ENCODE measurements at regions not wholly inside any gene's neighbourhood (a gene's known extent, or its start where the extent isn't known, plus 50 kb on each side); places are given as distances from the start of the nearest gene placed in this dataset.

DNA sequence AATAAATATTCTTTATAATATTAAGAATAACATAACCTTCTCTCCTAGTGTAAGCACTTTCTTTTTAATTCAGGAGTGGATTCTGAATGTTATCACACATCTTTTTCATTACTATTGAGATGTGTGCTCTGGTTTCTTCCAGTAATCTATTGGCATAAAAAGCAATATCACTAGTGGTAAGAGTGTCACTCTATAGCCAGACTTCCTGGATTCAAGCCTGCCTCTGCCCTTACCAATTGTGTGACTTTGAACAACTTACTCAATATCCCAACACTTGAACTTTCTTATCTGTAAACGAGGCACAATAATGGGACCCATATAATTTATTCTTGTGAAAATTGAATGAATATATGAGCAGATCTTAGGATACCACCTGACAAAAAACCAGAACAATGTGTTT, 71.0 kb downstream of the SEM1 start:
- no peak for DNase-seq (ENCODE audit: low spot score)

DNA sequence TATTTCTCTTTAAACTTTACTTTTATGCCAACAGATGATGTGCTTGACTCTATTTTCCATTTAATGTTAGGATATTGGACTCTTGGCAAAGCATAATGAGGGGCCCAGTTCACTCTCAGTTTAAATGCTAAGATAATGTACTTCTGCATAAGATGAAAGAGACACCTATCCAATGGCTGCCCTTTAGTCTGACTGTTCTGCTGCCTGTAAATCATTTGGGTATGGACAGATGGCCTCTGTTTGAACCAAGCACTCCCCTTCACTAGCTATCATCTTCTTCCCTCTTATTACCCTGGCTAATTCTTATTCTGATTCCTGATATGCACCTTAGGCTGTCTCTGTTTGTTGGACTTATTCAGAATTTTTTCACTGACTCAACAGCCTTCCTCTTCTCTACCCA, 72.1 kb downstream of the SEM1 start:
- no peak for DNase-seq (ENCODE audit: low spot score)

DNA sequence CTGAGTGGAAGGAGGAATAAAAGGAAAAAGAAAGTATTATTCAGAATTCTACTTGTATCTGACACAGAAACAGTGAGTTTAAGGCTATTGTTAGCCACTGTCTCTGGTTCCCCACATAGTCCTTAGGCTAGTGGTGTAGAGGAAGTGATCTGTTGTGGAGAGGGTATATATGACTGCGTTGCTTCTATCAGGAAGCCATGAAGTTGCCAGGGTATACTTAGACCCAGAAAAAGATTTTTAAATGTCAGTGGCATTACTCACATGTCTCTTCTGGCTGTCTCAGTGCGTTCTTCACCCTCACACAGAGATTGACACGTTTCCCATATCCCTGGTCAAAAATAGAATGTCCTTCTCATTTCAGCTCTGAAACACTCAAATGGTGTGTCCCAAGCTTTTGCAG, 72.7 kb downstream of the SEM1 start:
- DNase-seq (ENCODE audit: low spot score), result no peak

DNA sequence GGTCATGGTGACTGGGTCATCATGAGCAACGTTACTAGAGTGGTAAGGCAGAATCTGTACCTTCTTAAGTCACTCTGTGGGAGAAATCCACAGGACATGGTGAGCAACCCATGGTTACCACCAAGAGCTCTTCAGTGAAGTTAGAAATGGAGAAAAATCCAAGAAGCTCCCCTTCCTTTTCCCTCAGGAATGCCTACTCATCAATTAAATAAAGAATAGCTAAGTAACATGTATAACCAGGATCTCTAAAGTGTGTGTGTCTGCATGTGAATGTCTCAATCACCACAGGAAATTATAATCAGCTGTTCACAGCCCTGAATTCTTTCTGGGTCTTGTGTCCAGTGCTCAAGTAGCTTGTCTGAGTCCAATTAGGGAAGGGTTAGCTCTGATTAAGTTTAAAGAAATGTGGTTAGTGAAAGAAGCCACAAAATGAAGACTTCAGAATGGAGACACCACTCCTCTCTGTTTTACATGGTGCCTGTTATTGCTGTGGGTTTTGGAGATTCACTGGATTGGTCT, 73.2 kb downstream of the SEM1 start:
- DNase-seq (ENCODE audit: low spot score), result no peak

DNA sequence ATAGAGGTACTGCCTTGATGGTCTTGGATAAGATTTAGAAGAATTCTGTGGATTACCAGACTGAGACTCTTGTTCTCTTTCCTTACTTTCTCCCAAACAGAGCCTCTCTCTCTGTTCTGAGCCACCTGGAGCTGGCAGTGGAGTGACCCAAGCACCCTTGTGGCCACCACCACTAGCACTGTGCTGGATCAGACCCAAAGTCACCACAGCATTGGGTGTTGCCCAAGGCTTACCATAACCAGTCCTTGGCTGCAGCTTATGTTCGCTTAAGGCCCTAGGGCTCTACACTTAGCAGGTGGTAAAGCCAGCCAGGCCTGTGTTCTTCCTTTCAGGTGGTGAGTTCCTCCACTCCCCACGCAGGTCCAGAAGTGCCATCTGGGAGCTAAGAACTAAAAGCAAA, 79.8 kb downstream of the SEM1 start:
- no peak for DNase-seq (ENCODE audit: low spot score)

DNA sequence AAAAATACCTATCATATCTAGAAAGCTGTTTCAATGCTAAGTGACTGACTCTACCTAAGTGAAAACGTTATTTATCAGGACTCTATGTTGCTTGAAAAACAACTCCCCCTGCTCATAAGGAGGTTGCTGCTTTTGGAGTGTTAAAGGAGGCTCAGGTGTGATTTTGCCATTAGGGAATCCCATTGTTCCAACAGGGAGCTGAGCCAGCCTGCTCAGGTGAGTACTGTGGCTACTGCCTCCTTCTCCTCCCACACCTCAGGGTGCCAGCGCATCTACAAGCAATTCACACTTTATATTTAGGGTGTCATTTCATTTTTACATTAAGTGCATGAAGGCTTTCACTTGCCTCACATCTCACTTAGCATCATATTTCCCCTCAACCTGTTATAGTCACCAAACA, 84.7 kb downstream of the SEM1 start:
- DNase-seq (ENCODE audit: low spot score), result no peak

DNA sequence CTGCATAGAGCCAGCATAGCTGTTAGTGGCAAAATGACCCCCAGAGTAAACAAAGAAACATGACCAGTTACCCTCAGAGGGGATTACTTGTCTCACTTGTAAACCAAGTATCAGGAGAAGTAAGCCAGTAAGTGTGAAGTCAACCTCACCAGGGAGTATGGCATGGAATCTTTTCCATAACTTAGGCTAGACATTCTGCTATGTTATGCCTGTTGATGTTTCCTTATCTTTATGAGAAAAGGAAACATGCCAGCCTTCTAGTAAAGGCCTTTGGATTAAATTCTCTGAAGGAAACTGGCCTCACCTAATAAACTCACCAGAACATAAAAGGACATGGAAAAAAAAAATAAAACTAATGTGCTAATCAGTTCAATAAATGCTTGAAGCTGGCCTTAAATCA, 87.7 kb downstream of the SEM1 start:
- no peak for DNase-seq (ENCODE audit: low spot score)

DNA sequence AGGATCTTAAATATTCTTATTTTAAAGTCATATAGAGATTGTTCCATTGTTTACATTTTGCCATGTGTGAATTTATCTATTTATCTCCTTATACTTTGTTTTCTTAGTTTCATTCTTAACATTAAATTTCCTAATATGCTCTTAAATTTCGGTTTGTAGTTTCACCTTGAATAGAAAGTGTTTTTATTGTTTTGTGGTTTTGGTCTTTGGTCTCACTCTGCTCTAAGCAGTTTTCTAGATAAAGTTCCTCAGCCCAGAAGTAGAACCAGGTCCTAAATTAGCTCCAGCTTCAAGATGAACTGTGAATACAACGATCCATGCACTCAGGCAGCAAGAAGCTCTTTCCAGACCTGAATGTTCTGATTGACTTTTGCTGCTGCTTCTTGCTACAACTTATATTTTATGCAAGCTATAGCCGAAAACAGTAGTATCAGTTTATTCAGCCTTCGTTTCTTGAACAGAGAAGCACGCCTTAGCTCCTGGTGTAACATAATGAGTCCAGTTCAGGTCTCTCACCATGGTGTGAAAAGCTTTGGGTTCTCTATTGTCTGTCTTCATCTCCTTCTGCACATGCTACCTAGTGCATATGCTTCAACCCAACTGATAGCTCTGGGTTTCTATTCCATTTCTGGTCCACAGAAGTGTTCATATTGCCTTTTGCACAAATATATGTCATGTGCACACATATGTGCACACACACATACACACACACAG, 95.3 kb downstream of the SEM1 start:
- no peak for DNase-seq (ENCODE audit: low spot score)

DNA sequence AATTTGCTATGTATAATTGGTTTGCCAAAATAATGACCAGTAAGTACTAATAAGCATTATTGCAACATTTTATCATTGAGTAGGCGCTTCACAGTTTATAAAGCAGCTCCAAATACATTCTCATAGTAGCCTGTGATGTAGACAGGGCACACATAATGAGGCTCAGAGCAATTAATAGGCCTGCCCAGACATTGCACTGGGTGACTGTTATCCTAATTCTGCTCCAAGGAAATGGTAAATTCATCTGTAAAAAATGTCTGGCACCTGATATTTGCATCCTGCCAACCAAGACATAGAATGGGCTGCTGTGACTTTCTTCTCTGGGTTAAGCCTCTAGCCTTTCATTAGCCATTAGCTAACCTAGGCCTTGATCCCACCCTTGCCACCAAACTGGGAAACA, 97.6 kb downstream of the SEM1 start:
- no peak for DNase-seq (ENCODE audit: low spot score)

DNA sequence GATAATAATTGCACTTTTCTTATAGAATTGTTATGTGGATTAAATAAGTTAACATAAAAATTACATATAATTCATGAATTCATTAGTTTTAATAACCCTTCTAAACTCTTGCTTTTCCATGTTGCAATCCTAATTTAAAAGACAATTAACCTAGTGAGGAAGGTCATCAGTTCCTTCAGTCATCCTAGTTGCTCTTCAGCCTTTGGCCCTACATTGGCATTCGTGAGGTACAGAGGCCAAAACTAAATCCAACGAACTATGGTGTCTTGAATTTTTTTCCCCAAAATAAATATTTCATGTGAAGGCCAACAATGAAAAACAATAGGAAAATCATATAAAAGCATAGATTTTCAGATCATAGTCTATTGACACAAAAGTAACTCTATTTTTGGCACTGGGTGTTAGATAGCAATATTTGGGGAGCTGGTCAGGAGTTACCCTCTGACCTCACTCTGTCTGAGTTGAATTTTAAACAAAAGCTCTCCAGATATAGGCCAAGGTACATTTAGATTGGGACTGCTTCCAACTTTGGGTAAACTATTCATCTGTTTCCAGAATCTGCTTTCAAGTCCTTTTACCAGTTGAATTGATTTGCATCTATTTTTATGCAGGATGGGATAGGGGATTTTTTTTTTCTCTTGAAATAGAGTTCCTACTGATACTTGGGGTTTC, 104.5 kb downstream of the SEM1 start:
- no peak for DNase-seq (ENCODE audit: low spot score)

DNA sequence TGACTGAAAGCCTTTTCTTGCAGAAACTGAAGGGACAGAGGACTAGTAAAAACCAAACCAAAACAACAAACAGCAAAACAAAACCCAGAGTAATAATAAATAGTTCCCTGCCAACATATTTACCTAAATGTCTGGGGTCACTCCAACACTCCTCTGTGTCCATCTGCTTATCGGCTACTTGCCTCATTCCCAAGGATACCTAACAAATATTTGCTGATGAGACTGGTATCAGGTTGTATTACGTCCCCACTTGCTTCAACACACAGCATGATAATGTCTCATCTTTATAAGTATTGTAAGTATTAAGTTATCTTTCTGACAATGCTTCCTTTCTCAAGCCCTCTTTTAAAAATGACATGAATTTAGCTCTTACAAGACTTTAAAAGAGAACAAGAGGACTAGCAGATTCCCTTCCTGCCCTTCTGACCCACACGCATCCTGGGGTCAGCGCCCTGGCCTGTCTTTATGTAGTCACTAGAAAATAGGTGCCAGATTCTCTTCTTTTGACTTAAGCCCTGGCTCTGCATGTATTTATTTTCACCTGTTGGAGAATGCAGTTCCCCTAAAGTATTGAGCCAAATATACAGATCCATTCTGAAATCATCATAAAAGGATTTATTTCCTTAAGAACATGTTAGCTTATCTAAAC, 110.2 kb downstream of the SEM1 start:
- no peak for DNase-seq (ENCODE audit: low spot score)

DNA sequence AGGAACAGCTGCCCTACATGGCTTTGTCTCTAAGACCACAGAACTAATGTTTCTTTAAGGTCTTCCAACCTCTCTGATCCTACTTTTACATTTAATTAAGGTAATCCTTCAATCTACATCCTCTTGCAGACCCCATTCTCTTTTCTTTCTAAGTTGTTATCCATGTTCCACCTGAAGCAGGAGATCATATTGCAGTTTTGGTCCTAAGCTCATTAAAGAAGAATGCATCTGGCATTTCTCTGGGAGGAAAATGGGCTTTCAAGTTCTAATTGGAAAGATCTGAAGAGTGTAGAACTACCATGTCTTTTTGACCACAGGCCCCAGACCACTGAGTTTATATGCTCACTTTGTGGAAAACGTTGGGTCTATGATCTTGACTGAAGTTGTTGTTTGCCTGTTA, 111.2 kb downstream of the SEM1 start:
- DNase-seq (ENCODE audit: low spot score), result no peak

DNA sequence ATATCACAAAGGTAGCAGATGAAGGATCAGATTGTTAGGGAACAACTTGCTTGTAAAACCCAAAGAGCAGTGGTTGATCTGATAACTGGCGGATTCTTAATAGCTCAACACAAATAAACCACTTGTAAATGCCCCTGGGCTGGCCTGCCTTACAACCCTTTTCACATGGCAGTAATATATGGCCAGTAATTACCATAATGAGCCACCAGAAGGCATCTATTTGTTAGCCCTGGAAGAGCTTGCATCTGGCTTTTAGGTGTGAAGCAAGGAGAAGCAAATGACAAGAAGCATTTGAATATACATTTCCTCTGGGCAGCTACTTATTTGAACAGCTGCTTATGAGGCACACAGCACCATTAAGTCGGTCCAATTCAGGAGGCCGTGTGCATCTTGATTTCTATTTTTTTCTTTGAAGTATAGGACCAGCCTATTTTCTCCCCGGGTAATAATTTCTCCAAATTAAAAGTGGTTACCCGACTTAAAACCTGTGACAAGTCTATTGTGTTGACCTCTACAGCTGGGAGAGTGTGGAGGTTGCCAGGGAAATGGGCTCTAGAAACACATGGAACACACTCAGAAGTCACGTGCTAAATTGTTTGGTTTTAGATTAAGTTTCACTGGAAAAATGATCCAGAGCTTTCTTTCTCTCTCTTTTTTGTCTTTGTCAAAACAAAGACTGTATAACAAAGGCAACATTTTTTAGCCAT, 113.4 kb downstream of the SEM1 start:
- no peak for DNase-seq (ENCODE audit: low spot score)

DNA sequence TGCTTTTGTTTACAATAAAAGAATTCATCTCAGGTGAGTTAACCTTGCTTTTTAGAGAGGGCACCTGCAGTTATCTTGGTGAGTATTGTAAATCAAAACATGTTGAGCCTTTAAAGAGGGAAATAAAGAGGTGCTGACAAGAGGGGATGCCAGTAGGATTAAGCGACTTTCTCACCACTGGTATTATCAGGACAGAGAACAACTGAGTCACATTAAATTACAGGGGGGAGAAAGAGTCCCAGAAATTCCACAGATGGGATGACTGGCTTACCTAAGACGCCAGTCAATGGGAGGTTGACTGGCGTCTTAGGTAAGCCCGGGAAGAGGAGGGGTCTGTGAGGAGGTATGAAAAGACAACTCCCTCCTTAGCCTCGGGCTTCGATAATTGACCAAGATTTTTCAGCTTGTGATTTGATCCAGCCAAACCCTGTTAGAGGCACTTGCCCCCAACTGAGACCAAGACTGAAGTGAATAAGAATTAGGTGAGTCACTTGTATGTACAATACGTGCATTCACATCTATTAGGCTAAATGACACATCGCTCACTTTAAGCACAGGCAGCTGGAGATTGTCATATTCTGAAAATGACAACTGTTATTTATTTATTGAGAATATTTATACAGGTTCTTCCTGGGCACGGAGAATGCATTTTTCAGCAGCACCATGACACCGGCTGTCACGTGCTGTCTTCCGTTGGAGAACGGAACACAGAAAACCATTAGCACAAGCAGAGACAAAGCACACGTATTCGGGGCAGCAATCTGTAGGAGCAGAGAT, 117.6 kb downstream of the SEM1 start:
- DNase-seq (ENCODE audit: low spot score), result no peak

DNA sequence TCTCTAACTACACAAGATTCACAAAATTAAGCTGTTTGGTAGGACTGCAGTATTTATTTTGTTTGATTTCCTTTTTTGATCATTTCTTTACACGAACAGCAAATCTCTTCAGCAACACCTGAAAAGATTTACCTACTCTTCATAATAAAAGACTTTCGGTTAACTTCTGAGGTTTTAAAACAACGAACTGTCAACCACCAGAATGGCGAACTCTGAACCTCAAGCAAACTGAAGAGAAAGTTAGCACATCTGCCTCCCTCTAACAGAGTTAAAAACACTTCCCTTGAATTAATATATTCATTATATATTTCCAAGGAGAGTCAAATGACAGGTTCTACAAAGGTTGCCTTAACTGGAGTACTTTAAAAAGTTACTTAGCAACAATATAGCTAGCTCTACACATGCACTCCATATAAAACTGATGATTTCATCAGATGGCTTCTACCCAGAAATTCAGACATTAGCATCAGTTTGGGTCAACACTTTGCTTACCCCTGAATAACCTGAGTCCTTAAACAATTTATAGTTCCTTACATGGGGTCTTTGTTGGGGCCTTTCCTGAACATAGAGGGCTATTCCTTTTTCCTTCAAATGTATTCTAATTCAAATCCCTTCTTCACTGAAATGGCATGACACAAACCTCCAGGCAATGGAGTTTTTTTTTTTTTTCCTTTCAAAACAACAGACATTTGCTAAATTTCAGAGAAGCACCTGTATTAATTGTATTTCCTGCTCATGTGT, 118.3 kb downstream of the SEM1 start:
- no peak for DNase-seq (ENCODE audit: low spot score)

DNA sequence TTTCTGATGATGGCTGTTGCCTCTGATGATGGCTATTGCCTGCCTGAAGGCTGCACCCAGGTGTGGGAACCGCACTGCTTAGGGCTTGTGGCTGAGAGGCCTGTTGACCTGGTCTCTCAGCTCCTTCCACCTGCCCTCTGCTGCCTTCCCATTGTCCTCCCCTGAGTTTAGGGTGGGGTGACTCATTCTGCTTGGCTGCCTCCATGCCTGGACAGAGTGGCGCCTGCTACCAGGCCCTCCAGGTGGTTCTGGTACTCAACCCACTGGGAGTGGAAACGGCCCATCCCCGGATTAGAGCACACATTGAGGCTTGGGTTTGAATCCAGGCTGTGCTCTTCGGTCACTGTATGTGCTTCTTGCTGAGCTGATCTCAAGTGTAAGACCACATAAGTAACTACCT, 120.6 kb downstream of the SEM1 start:
- DNase-seq (ENCODE audit: low spot score), result no peak

DNA sequence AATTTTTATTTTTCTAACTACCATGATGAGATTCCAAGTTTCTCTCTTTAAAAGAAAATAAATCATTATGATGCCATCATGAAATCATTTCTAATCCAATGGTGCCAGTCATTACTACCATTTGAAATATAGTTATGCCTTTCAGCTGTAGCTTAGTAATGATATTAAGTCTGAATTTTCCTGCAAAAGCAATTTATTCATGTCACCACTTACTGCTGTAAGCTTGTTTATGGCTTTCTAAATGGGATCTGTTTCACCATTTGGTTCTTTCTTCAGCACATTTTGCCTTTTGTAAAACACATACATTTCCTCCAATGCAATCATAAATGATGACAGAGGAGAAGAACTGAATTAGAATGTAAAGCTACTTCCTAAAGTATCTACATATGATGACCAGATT, 130.5 kb downstream of the SEM1 start:
- no peak for DNase-seq (ENCODE audit: low spot score)

DNA sequence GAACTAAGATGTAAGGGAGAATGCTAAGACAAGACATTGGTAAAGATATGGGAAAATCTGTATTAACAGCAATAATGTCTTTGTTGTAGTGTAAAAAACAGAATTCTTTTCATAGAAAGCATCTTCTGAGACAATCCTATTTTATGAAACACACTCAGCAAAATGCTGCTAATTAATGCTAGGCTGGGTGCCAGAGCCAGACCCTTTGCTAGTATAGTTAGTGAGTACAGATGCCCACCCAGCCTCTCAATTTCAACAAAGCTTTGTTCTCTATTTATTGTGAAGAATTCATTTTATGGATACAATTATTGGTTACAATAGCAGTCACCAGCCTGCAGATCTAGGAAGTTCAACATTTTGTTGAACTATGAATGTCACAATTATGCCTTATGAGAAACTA, 131.0 kb downstream of the SEM1 start:
- no peak for DNase-seq (ENCODE audit: low spot score)

DNA sequence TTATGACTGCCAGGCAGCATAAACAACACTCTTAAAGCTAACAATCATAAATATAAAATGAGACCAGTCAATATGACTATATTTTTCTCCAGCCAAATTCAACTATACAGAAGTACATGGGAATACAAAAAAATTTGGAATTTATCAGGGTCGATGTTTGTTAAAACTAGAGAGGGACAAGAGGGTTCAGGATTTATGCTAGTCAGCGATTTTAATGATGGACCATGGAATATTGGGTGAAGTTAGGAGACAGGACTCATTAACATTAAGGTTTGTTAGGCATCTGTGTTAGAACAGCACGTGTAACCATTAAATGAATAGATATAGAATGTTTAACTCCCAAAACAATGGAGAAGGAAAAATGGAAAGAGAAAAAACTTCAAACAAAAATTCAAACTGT, 146.2 kb downstream of the SEM1 start:
- DNase-seq (ENCODE audit: low spot score), result no peak

DNA sequence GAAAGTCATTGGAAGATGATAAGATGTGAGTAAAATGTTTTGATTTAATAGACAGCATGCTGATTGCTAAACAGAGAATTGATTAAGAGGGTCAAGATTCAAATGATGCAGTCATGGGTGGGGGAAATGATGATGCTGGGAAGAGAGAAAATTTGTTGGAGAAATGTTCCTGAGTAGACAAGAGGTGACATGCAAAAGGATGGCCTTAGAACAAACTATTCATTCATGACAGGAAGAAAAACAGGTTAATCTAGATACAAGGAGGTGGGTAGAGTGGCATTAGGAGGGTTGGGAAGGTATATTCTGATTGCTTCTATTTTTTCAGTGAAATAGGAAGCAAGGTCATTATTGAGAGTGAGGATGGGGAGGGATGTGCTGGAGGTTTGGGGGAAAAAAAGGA, 146.7 kb downstream of the SEM1 start:
- DNase-seq (ENCODE audit: low spot score), result no peak

DNA sequence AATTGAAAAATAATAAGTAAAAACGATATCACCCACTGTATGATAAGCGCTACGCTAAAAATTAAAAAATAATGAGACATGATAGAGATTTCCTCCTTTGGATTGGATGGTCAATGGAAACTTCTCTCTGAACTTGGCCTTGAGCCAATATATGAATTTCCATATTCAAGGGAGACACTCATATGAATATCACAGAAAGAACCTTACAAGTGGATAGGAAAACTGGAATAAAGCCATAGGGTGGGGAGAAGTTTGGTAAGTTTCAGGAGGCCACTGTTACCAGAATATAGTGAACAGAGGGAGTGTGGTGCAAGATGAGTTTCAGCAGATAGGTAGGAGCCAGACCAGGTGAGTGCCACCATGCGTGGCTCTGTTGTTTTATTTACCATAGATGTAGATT, 147.2 kb downstream of the SEM1 start:
- DNase-seq (ENCODE audit: low spot score), result no peak
